Panc1 (cell line): ENCODE measurements at regions not wholly inside any gene's neighbourhood (a gene's known extent, or its start where the extent isn't known, plus 50 kb on each side); places are given as distances from the start of the nearest gene placed in this dataset.

ENCODE experiments used
- POLR2AphosphoS5 ChIP-seq: IDR thresholded peaks from 2 replicates; pipeline ENCODE4 v1.6.1; 2012; ENCODE audit warnings: mild to moderate bottlenecking, low read depth, low read length, moderate library complexity
- TF ChIP-seq, protein P1 (sequence below): fragments of 450-650 bp; IDR thresholded peaks from 2 replicates; pipeline ENCODE4 v1.5.1; 2017; ENCODE audit warnings: mild to moderate bottlenecking

DNA sequence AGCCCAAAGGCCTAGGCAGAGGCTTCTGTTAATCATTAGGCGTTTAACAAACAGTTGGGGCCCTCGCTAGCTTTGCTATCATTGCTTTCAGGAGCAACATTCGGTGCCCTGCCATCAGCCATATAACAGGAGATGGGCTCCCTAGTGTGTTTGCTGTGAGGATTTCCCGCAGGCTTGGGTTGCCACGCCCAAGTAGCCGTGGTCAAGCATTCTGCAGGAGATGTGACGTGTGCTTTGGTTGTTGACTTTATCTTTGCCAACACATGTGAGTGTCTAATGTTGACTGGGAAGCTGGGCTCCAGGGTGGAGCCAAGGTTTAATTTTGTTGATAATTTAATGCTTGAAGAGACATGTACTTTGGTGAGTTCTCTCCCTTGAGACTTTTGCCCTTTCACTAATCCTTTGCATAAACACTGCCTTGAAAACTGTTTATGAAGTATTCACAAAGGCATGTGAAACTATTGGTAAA, 184.6 kb upstream of the KIT start:
- no peak for TF ChIP-seq POLR2AphosphoS5
- TF ChIP-seq, protein P1, sequence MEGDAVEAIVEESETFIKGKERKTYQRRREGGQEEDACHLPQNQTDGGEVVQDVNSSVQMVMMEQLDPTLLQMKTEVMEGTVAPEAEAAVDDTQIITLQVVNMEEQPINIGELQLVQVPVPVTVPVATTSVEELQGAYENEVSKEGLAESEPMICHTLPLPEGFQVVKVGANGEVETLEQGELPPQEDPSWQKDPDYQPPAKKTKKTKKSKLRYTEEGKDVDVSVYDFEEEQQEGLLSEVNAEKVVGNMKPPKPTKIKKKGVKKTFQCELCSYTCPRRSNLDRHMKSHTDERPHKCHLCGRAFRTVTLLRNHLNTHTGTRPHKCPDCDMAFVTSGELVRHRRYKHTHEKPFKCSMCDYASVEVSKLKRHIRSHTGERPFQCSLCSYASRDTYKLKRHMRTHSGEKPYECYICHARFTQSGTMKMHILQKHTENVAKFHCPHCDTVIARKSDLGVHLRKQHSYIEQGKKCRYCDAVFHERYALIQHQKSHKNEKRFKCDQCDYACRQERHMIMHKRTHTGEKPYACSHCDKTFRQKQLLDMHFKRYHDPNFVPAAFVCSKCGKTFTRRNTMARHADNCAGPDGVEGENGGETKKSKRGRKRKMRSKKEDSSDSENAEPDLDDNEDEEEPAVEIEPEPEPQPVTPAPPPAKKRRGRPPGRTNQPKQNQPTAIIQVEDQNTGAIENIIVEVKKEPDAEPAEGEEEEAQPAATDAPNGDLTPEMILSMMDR = no peak
